ENCODE measurements at regions not wholly inside any gene's neighbourhood (a gene's known extent, or its start where the extent isn't known, plus 50 kb on each side); places are given as distances from the start of the nearest gene placed in this dataset.

DNA sequence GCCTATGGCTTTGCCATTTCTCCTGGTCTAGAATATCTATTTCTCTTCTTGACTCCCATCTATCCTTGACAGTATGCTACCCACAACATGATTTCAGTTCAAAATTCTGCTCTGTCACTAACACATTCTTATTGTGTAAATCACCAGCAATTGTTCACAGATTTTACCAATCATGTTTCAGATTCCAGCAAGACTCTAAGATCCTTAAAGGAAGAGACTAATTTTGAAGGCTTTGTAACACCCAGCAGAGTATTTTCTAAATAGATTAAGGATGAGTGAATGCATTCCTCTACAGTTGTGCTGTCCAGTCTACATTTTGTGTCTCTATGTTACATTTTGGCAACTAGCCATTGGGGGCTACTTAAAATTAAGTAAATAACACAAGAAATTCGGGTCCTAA is 921.5 kb downstream of the NLGN4Y start:
- TF ChIP-seq EP300 (IDR thresholded peaks at IDR 0.05) (no peak), POLR2A (IDR thresholded peaks at IDR 0.05) (no peak), POLR2AphosphoS5 (IDR thresholded peaks at IDR 0.05) (no peak)
- TF ChIP-seq, protein P1, sequence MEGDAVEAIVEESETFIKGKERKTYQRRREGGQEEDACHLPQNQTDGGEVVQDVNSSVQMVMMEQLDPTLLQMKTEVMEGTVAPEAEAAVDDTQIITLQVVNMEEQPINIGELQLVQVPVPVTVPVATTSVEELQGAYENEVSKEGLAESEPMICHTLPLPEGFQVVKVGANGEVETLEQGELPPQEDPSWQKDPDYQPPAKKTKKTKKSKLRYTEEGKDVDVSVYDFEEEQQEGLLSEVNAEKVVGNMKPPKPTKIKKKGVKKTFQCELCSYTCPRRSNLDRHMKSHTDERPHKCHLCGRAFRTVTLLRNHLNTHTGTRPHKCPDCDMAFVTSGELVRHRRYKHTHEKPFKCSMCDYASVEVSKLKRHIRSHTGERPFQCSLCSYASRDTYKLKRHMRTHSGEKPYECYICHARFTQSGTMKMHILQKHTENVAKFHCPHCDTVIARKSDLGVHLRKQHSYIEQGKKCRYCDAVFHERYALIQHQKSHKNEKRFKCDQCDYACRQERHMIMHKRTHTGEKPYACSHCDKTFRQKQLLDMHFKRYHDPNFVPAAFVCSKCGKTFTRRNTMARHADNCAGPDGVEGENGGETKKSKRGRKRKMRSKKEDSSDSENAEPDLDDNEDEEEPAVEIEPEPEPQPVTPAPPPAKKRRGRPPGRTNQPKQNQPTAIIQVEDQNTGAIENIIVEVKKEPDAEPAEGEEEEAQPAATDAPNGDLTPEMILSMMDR (IDR thresholded peaks at IDR 0.05) = no peak

Measured in gastroesophageal sphincter (tissue), 3 donors.